ENCODE measurements at regions not wholly inside any gene's neighbourhood (a gene's known extent, or its start where the extent isn't known, plus 50 kb on each side); places are given as distances from the start of the nearest gene placed in this dataset.

GRCh38 chr7:156061689-156062255 lies 249.5 kb upstream of the SHH start:
- WGBS, 2 donors = 88% methylated on average over 11 of the region's 11 CpGs
- H3K4me1 ChIP-seq = no peaks in the 10 kb centered on the region
- intact Hi-C loops (cut with DNase I) = no loop called here

GRCh38 chr7:156060925-156061324 lies 248.7 kb upstream of the SHH start:
- Histone ChIP-seq H3K4me1 (no peaks in the 10 kb centered on the region), H3K9me3 (peaks cover 0 to 8% (median 0%) of the 10 kb centered on the region in 11 donors), H3K27me3 (peaks cover 0 to 21% (median 8%) of the 10 kb centered on the region in 7 donors), H3K36me3 (no peaks in the 10 kb centered on the region), H3K27ac (no peak overlapping the region), H3K4me3 (no peak overlapping the region)
- ATAC-seq (no peak), DNase-seq (no peak)
- TF ChIP-seq CTCF (IDR thresholded peaks at IDR 0.05) = no peak
- WGBS, 2 donors = 86 to 87% methylated on average over 15 of the region's 15 CpGs
- intact Hi-C loops (cut with DNase I) = no loop called here

More at GRCh38 chr7:156061689-156062255, 249.5 kb upstream of the SHH start:
- Histone ChIP-seq H3K9me3 (peaks cover 0 to 8% (median 0%) of the 10 kb centered on the region in 11 donors), H3K4me3 (no peak overlapping the region), H3K36me3 (no peaks in the 10 kb centered on the region), H3K27ac (no peak overlapping the region), H3K27me3 (peaks cover 0 to 25% (median 11%) of the 10 kb centered on the region in 7 donors)
- TF ChIP-seq CTCF (IDR thresholded peaks at IDR 0.05) = no peak
- no peak for ATAC-seq
- no peak for DNase-seq

- Histone ChIP-seq H3K27ac (no peak overlapping the region), H3K9me3 (peaks cover 0 to 8% (median 0%) of the 10 kb centered on the region in 11 donors), H3K4me1 (no peaks in the 10 kb centered on the region), H3K4me3 (no peak overlapping the region), H3K36me3 (no peaks in the 10 kb centered on the region), H3K27me3 (peaks cover 0 to 11% (median 8%) of the 10 kb centered on the region in 7 donors)
- no peak for DNase-seq
- no peak for TF ChIP-seq CTCF (IDR thresholded peaks at IDR 0.05)
- no peak for ATAC-seq
- intact Hi-C loops (cut with DNase I) = no loop called here
- 83 to 84% methylated on average over 9 of the region's 9 CpGs for WGBS, 2 donors
Measured at GRCh38 chr7:156059369-156059768, 247.1 kb upstream of the SHH start.

- no peak for DNase-seq
- Histone ChIP-seq H3K27me3 (peaks cover 0 to 11% (median 3%) of the 10 kb centered on the region in 7 donors), H3K4me1 (no peaks in the 10 kb centered on the region), H3K4me3 (no peak overlapping the region), H3K36me3 (no peaks in the 10 kb centered on the region), H3K27ac (no peak overlapping the region), H3K9me3 (peaks cover 0 to 8% (median 0%) of the 10 kb centered on the region in 11 donors)
- ATAC-seq = no peak
- intact Hi-C loops (cut with DNase I) = no loop called here
- WGBS, 2 donors = 87 to 88% methylated on average over 14 of the region's 14 CpGs
- no peak for TF ChIP-seq CTCF (IDR thresholded peaks at IDR 0.05)
Measured at GRCh38 chr7:156058248-156058647, 246.0 kb upstream of the SHH start.

Data from heart right ventricle (tissue), 16 donors.